Prostate gland (tissue), 2 donors: ENCODE measurements at regions not wholly inside any gene's neighbourhood (a gene's known extent, or its start where the extent isn't known, plus 50 kb on each side); places are given as distances from the start of the nearest gene placed in this dataset.
"Not testable (repeated sequence)": the region's sequence is repeated elsewhere in the genome, so short reads cannot be mapped to it uniquely, and the experiment has no call there.

Experiments
- DNase-seq: peaks from one replicate; pipeline ENCODE4 v3.0.0-alpha.2; 2019; ENCODE audit warnings: low spot score
- H3K27ac ChIP-seq, 2 donors: fragments of 200-600 bp; sonication (generic); 2 replicates each; pipeline ENCODE4 v1.5.1; 2017 to 2019
- H3K27me3 ChIP-seq: fragments of 200-600 bp; sonication (generic); replicated peaks from 2 replicates; pipeline ENCODE4 v1.5.1; 2019; ENCODE audit not compliant: insufficient read depth
- H3K36me3 ChIP-seq, 2 donors: fragments of 200-600 bp; sonication (generic); 1 replicate in 1 of 2; 2 replicates in 1 of 2; pipeline versions ENCODE4 v1.5.1 to v1.8.1; 2017 to 2019
- H3K4me1 ChIP-seq: fragments of 200-600 bp; sonication (generic); replicated peaks from 2 replicates; pipeline ENCODE4 v1.5.1; 2019
- H3K4me3 ChIP-seq, 2 donors: fragments of 200-600 bp; sonication (generic); 2 replicates each; pipeline ENCODE4 v1.5.1; 2017 to 2019
- H3K9me3 ChIP-seq: fragments of 200-600 bp; sonication (generic); 2 replicates; pipeline ENCODE4 v1.5.1; 2017
- POLR2A ChIP-seq: fragments of 450-650 bp; IDR thresholded peaks from one replicate; pipeline ENCODE4 v1.6.1; 2016; ENCODE audit warnings: antibody characterized with exemption, mild to moderate bottlenecking
- POLR2AphosphoS5 ChIP-seq: sonication (generic); formaldehyde crosslinking; IDR thresholded peaks from one replicate; pipeline ENCODE4 v1.6.1; 2017; ENCODE audit warnings: antibody characterized with exemption
- WGBS: methylation state at CpG from one replicate; pipeline ENCODE4 v1.1.5; 2018; 5-methylcytosine and 5-hydroxymethylcytosine counted together
- intact Hi-C: fragments of 100-400 bp; cut with DNase I; formaldehyde crosslinking; loops from one replicate; pipeline ENCODE4 v1.14.2; 2022
- TF ChIP-seq, protein P1 (sequence below), 4 experiments: fragments of 200-600 bp in 2 of 4; fragments of 450-650 bp in 2 of 4; sonication (generic) in 2 of 4; IDR thresholded peaks; 1 replicate in 3 of 4; 2 replicates in 1 of 4; pipeline ENCODE4 v1.5.1; 2016 to 2019; ENCODE audit warnings: antibody characterized with exemption in 4 of 4, mild to moderate bottlenecking in 2 of 4, moderate library complexity in 2 of 4

DNA sequence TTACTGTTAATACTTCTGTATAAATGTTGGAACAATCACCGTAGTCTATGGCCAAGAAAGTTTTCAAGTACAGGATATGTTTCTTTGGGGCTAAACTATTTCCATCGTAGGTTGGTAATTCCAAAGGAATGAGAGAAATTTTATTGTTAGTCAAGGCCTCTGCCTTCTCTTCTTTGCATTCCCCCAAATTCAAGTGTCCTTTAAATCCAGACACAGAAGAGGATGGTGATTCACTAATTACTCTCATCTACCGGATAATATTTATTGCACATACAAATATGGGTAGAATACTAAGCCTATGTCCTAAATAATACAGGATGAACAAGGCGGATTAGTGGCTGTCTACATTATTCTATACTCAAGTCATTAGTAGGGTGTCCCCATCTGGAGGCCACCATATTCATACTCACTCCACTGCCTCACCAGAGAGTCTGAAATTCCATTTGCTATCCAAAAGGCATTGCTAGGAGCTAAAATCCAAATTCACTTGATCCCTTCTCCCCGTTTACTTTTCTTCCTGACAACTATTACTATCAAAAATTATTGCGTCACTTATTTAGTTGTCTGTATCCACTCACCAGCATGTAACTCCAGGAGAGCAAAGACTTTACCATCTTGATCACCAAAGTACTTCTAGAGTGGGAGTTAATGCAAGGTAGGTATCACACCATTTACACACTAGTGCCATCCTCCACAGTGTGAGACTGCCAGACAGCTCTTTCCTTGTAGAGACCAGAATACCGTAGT lies 82.4 kb upstream of the SGCG start:
- TF ChIP-seq, protein P1, sequence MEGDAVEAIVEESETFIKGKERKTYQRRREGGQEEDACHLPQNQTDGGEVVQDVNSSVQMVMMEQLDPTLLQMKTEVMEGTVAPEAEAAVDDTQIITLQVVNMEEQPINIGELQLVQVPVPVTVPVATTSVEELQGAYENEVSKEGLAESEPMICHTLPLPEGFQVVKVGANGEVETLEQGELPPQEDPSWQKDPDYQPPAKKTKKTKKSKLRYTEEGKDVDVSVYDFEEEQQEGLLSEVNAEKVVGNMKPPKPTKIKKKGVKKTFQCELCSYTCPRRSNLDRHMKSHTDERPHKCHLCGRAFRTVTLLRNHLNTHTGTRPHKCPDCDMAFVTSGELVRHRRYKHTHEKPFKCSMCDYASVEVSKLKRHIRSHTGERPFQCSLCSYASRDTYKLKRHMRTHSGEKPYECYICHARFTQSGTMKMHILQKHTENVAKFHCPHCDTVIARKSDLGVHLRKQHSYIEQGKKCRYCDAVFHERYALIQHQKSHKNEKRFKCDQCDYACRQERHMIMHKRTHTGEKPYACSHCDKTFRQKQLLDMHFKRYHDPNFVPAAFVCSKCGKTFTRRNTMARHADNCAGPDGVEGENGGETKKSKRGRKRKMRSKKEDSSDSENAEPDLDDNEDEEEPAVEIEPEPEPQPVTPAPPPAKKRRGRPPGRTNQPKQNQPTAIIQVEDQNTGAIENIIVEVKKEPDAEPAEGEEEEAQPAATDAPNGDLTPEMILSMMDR (IDR thresholded peaks at IDR 0.05), result no peak
- TF ChIP-seq POLR2A (no peak), POLR2AphosphoS5 (no peak)
- Histone ChIP-seq H3K9me3 (no peaks in the 10 kb centered on the region), H3K27me3 (no peaks in the 10 kb centered on the region), H3K4me1 (no peaks in the 10 kb centered on the region), H3K27ac (no peak overlapping the region), H3K4me3 (no peak overlapping the region), H3K36me3 (no peaks in the 10 kb centered on the region)
- no peak for DNase-seq
- intact Hi-C loops, result no loop called here
- WGBS, result 91% methylated on average over 7 of the region's 7 CpGs

DNA sequence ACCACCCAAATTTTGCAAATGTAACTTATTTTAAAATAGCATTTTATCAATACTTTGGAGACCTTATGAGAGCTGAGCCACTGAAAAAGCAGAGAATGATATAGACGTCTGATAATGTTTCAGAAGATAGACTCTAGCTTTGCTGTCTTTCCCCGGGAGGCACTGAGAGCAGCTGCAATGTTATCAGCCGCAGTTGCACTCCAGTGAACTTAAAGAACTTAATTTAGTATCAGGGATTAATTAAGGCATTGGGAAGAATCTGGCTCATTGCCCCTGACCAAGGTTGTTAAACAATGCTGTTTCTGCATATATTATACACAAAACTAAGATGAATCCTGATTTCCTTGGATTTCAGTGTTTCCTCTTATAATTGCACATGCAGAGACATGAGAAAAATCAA lies 75.7 kb upstream of the SGCG start:
- TF ChIP-seq POLR2A (no peak), POLR2AphosphoS5 (no peak)
- TF ChIP-seq, protein P1 (IDR thresholded peaks at IDR 0.05), result no peak
- no peaks in the 10 kb centered on the region for H3K4me1 ChIP-seq
- WGBS, result 61% methylated on average over 3 of the region's 3 CpGs
- H3K36me3 ChIP-seq, result no peaks in the 10 kb centered on the region
- DNase-seq, result no peak
- intact Hi-C loops, result no loop called here
- no peaks in the 10 kb centered on the region for H3K27me3 ChIP-seq
- no peak overlapping the region for H3K4me3 ChIP-seq
- no peak overlapping the region for H3K27ac ChIP-seq
- no peaks in the 10 kb centered on the region for H3K9me3 ChIP-seq

DNA sequence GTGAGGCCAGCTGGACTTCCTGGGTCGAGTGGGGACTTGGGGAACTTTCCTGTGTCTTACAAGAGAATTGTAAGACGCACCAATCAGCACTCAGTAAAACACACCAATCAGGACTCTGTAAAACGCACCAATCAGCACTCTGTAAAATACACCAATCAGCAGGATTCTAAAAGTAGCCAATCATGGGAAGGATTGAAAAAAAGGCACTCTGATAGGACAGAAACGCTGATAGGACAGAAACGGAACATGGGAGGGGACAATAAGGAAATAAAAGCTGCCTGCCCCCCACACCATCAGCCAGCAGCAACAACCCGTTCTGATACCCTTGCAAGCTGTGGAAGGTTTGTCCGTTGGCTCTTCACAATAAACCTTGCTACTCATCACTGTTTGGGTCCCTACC lies 73.1 kb upstream of the SGCG start:
- H3K4me3 ChIP-seq, result no peak overlapping the region
- DNase-seq, result no peak
- no peaks in the 10 kb centered on the region for H3K4me1 ChIP-seq
- WGBS, result 93% methylated on average over 7 of the region's 7 CpGs
- H3K27me3 ChIP-seq, result no peaks in the 10 kb centered on the region
- no peaks in the 10 kb centered on the region for H3K9me3 ChIP-seq
- no peak for TF ChIP-seq POLR2A
- no peak for TF ChIP-seq POLR2AphosphoS5
- TF ChIP-seq, protein P1 (IDR thresholded peaks at IDR 0.05), result no peak
- H3K27ac ChIP-seq, result no peak overlapping the region
- H3K36me3 ChIP-seq, result no peaks in the 10 kb centered on the region
- intact Hi-C loops, result no loop called here

DNA sequence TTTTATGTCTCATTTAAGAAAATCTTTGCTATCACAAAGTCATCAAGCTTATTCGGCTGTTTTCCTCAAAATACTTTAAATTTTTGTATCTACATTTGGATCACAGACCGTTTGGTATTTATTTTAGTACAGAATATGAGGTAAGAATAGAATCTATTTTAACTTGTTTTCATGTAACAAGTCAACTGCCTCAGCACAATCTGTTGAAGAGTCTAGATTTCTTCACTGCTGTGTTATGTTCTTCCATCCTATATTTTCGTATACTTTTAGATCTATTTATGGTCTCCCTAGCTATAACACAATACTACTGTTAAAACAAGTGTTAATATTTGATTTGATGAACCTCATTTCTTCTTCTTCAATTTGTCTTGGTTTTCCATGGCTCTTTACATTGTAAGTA lies 61.6 kb upstream of the SGCG start:
- no peaks in the 10 kb centered on the region for H3K4me1 ChIP-seq
- intact Hi-C loops, result no loop called here
- no peaks in the 10 kb centered on the region for H3K27me3 ChIP-seq
- WGBS, result 85% methylated on average over 3 of the region's 3 CpGs
- no peaks in the 10 kb centered on the region for H3K9me3 ChIP-seq
- DNase-seq, result no peak
- no peaks in the 10 kb centered on the region for H3K36me3 ChIP-seq
- TF ChIP-seq, protein P1 (IDR thresholded peaks at IDR 0.05), result no peak
- TF ChIP-seq POLR2AphosphoS5, result no peak
- H3K4me3 ChIP-seq, result no peak overlapping the region
- H3K27ac ChIP-seq, result no peak overlapping the region

DNA sequence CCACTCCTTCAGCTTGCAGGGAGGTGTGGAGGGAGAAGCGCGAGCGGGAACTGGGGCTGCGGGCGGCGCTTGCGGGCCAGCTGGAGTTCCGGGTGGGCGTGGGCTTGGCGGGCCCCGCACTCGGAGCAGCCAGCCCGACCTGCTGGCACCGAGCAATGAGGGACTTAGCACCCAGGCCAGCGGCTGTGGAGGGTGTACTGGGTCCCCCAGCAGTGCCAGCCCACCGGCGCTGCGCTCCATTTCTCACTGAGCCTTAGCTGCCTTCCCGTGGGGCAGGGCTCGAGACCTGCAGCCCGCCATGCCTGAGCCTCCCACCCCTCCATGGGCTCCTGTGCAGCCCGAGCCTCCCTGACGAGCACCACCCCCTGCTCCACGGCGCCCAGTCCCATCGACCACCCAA lies 53.2 kb upstream of the SGCG start:
- WGBS, result 96% methylated on average over 25 of the region's 26 CpGs
- H3K9me3 ChIP-seq, result not testable (repeated sequence)

More for the DNA sequence above, 53.2 kb upstream of the SGCG start:
- DNase-seq, H3K4me3 ChIP-seq, intact Hi-C loops, H3K4me1 ChIP-seq, H3K36me3 ChIP-seq, H3K27ac ChIP-seq, H3K27me3 ChIP-seq: not testable (repeated sequence)
